SK-N-SH treated with all-trans-retinoic acid at 6 μM for 48 hours (cell line): ENCODE measurements at regions not wholly inside any gene's neighbourhood (a gene's known extent, or its start where the extent isn't known, plus 50 kb on each side); places are given as distances from the start of the nearest gene placed in this dataset.

Experiments
- ATAC-seq: fragments of 200-7000 bp; cut with Tn5 transposase; 3 replicates; pipeline ENCODE4 v1.9.1; 2020; ENCODE audit warnings: mild to moderate bottlenecking, moderate library complexity
- ARNTL ChIP-seq: fragments of 450-650 bp; formaldehyde crosslinking; IDR thresholded peaks from 2 replicates; pipeline ENCODE4 v1.5.0; 2020; ENCODE audit warnings: low read depth, mild to moderate bottlenecking, moderate library complexity, borderline replicate concordance
- BACH2 ChIP-seq: fragments of 250-450 bp; sonication (Bioruptor Pico); IDR thresholded peaks from 2 replicates; pipeline ENCODE4 v1.9.0; 2021; ENCODE audit warnings: mild to moderate bottlenecking, borderline replicate concordance
- CREB5 ChIP-seq: fragments of 250-450 bp; sonication (Bioruptor Pico); IDR thresholded peaks from 2 replicates; pipeline ENCODE4 v1.5.1; 2020; ENCODE audit warnings: low read depth, mild to moderate bottlenecking, moderate library complexity
- CSDC2 ChIP-seq: fragments of 250-450 bp; sonication (Bioruptor Pico); IDR thresholded peaks from 2 replicates; pipeline ENCODE4 v1.5.0; 2020; ENCODE audit warnings: mild to moderate bottlenecking, moderate library complexity
- CSRNP3 ChIP-seq: fragments of 250-450 bp; sonication (Bioruptor Pico); IDR thresholded peaks from 2 replicates; pipeline ENCODE4 v1.5.1; 2021; ENCODE audit warnings: mild to moderate bottlenecking, moderate library complexity
- ESRRG ChIP-seq: fragments of 250-450 bp; sonication (Bioruptor Pico); IDR thresholded peaks from 2 replicates; pipeline ENCODE4 v1.6.1; 2021; ENCODE audit warnings: mild to moderate bottlenecking
- GLIS3 ChIP-seq: fragments of 250-450 bp; sonication (Bioruptor Pico); IDR thresholded peaks from 2 replicates; pipeline ENCODE4 v1.5.0; 2020; ENCODE audit warnings: mild to moderate bottlenecking, moderate library complexity
- ISL1 ChIP-seq: fragments of 250-450 bp; sonication (Bioruptor Pico); IDR thresholded peaks from 2 replicates; pipeline ENCODE4 v2.1.2; 2022; ENCODE audit warnings: mild to moderate bottlenecking, moderate library complexity
- OSR1 ChIP-seq: fragments of 250-450 bp; sonication (Bioruptor Pico); IDR thresholded peaks from 2 replicates; pipeline ENCODE4 v1.8.0; 2022; ENCODE audit warnings: moderate library complexity, mild to moderate bottlenecking, inconsistent platforms
- PATZ1 ChIP-seq: fragments of 250-450 bp; sonication (Bioruptor Pico); IDR thresholded peaks from 2 replicates; pipeline ENCODE4 v1.8.0; 2020; ENCODE audit warnings: mild to moderate bottlenecking, moderate library complexity, borderline replicate concordance
- POU6F1 ChIP-seq: fragments of 250-450 bp; sonication (Bioruptor Pico); IDR thresholded peaks from 2 replicates; pipeline ENCODE4 v1.8.0; 2021; ENCODE audit warnings: low read depth, mild to moderate bottlenecking, moderate library complexity, borderline replicate concordance
- PPARA ChIP-seq: fragments of 250-450 bp; sonication (Bioruptor Pico); IDR thresholded peaks from 2 replicates; pipeline ENCODE4 v1.5.0; 2020; ENCODE audit warnings: mild to moderate bottlenecking, borderline replicate concordance
- RARB ChIP-seq: fragments of 250-450 bp; sonication (Bioruptor Pico); IDR thresholded peaks from 2 replicates; pipeline ENCODE4 v1.8.0; 2021; ENCODE audit warnings: mild to moderate bottlenecking, moderate library complexity
- SNAI2 ChIP-seq: fragments of 250-450 bp; sonication (Bioruptor Pico); IDR thresholded peaks from 2 replicates; pipeline ENCODE4 v1.5.0; 2020; ENCODE audit warnings: mild to moderate bottlenecking, moderate library complexity
- TCF4 ChIP-seq: fragments of 250-450 bp; sonication (Bioruptor Pico); IDR thresholded peaks from 2 replicates; pipeline ENCODE4 v1.8.0; 2021; ENCODE audit warnings: mild to moderate bottlenecking, moderate library complexity, borderline replicate concordance
- TOX ChIP-seq: fragments of 250-450 bp; sonication (Bioruptor Pico); IDR thresholded peaks from 2 replicates; pipeline ENCODE4 v1.8.0; 2021; ENCODE audit warnings: mild to moderate bottlenecking, moderate library complexity, borderline replicate concordance
- TSHZ2 ChIP-seq: fragments of 250-450 bp; sonication (Bioruptor Pico); IDR thresholded peaks from 2 replicates; pipeline ENCODE4 v1.5.0; 2020; ENCODE audit warnings: mild to moderate bottlenecking, moderate library complexity
- ZC3H10 ChIP-seq: fragments of 250-450 bp; sonication (Bioruptor Pico); IDR thresholded peaks from 2 replicates; pipeline ENCODE4 v1.5.1; 2021; ENCODE audit warnings: mild to moderate bottlenecking, moderate library complexity
- ZFP3 ChIP-seq: fragments of 250-450 bp; sonication (Bioruptor Pico); IDR thresholded peaks from 2 replicates; pipeline ENCODE4 v1.5.0; 2020; ENCODE audit warnings: mild to moderate bottlenecking, moderate library complexity
- ZFP30 ChIP-seq: fragments of 450-650 bp; formaldehyde crosslinking; IDR thresholded peaks from 2 replicates; pipeline ENCODE4 v1.5.0; 2022; ENCODE audit warnings: mild to moderate bottlenecking, moderate library complexity
- ZNF565 ChIP-seq: fragments of 450-650 bp; formaldehyde crosslinking; conservative IDR thresholded peaks from 2 replicates; pipeline ENCODE4 v1.5.0; 2020; ENCODE audit warnings: low read depth, mild to moderate bottlenecking, moderate library complexity
- ZNF70 ChIP-seq: fragments of 450-650 bp; formaldehyde crosslinking; IDR thresholded peaks from 2 replicates; pipeline ENCODE4 v1.5.0; 2020; ENCODE audit warnings: mild to moderate bottlenecking, moderate library complexity
- ZNF8 ChIP-seq: fragments of 450-650 bp; formaldehyde crosslinking; IDR thresholded peaks from 2 replicates; pipeline ENCODE4 v1.5.0; 2020; ENCODE audit warnings: mild to moderate bottlenecking, moderate library complexity

GRCh38 chr22:45064313-45065278 lies 54.8 kb upstream of the PHF21B start (continued):
- TF ChIP-seq ISL1 (CRISPR knock-in tag) (no peak), ZFP30 (CRISPR knock-in tag) (no peak), ZNF8 (CRISPR knock-in tag) (no peak), BACH2 (no peak), CSRNP3 (CRISPR knock-in tag) (no peak), GLIS3 (no peak)
- TF ChIP-seq, all 23 proteins: peak for 0

GRCh38 chr22:45065726-45066125 lies 55.9 kb upstream of the PHF21B start:
- ATAC-seq: no peak
- no peak for TF ChIP-seq ZNF8 (CRISPR knock-in tag)
- TF ChIP-seq ESRRG (CRISPR knock-in tag): no peak
- TF ChIP-seq BACH2: no peak
- TF ChIP-seq TCF4 (CRISPR knock-in tag): no peak
- TF ChIP-seq RARB (CRISPR knock-in tag): no peak
- TF ChIP-seq CSDC2: no peak
- TF ChIP-seq ARNTL (CRISPR knock-in tag): no peak
- no peak for TF ChIP-seq TOX (CRISPR knock-in tag)
- TF ChIP-seq TSHZ2 (CRISPR knock-in tag): no peak
- no peak for TF ChIP-seq PPARA
- no peak for TF ChIP-seq ISL1 (CRISPR knock-in tag)
- TF ChIP-seq ZC3H10 (CRISPR knock-in tag): no peak
- no peak for TF ChIP-seq CREB5 (CRISPR knock-in tag)
- no peak for TF ChIP-seq ZFP3 (CRISPR knock-in tag)
- TF ChIP-seq SNAI2 (CRISPR knock-in tag): no peak
- no peak for TF ChIP-seq POU6F1 (CRISPR knock-in tag)
- TF ChIP-seq PATZ1: no peak
- TF ChIP-seq ZFP30 (CRISPR knock-in tag): no peak
- TF ChIP-seq GLIS3: no peak
- TF ChIP-seq, all 23 proteins: peak for 0

- no peak for ATAC-seq
- TF ChIP-seq TOX (CRISPR knock-in tag) (no peak), ZFP30 (CRISPR knock-in tag) (no peak), ARNTL (CRISPR knock-in tag) (no peak), PPARA (no peak), POU6F1 (CRISPR knock-in tag) (no peak), ZNF70 (no peak), ESRRG (CRISPR knock-in tag) (no peak), OSR1 (CRISPR knock-in tag) (no peak), ZNF565 (CRISPR knock-in tag) (no peak), CREB5 (CRISPR knock-in tag) (no peak)
Observed at GRCh38 chr22:45067731-45068130, 57.9 kb upstream of the PHF21B start.
